ENCODE measurements at regions not wholly inside any gene's neighbourhood (a gene's known extent, or its start where the extent isn't known, plus 50 kb on each side); places are given as distances from the start of the nearest gene placed in this dataset.

GRCh38 chr20:21933526-21933925 is 228.1 kb downstream of the PAX1 start:
- H3K9me3 Mint-ChIP-seq: peaks cover 4% of the 10 kb centered on the region
- POLR2A ChIA-PET: no interaction called here
- H3K4me3 Mint-ChIP-seq: no peak overlapping the region
- CTCF ChIA-PET: no interaction called here
- no peaks in the 10 kb centered on the region for H3K36me3 Mint-ChIP-seq (ENCODE audit: low read depth)
- H3K27me3 Mint-ChIP-seq: no peaks in the 10 kb centered on the region
- no peak for DNase-seq
- no peak overlapping the region for H3K27ac Mint-ChIP-seq
- no peaks in the 10 kb centered on the region for H3K4me1 Mint-ChIP-seq

GRCh38 chr20:21921251-21921650 is 215.8 kb downstream of the PAX1 start:
- no peak for DNase-seq
- peaks cover 13% of the 10 kb centered on the region for H3K9me3 Mint-ChIP-seq
- no peaks in the 10 kb centered on the region for H3K4me1 Mint-ChIP-seq
- ChIA-PET CTCF (no interaction called here), POLR2A (no interaction called here)
- H3K27ac Mint-ChIP-seq: no peak overlapping the region
- H3K36me3 Mint-ChIP-seq (ENCODE audit: low read depth): no peaks in the 10 kb centered on the region
- H3K4me3 Mint-ChIP-seq: no peak overlapping the region
- no peaks in the 10 kb centered on the region for H3K27me3 Mint-ChIP-seq

GRCh38 chr20:21920211-21920610 is 214.7 kb downstream of the PAX1 start:
- Mint-ChIP-seq H3K9me3 (peaks cover 13% of the 10 kb centered on the region), H3K27ac (no peak overlapping the region), H3K4me3 (no peak overlapping the region), H3K27me3 (no peaks in the 10 kb centered on the region), H3K36me3 (ENCODE audit: low read depth) (no peaks in the 10 kb centered on the region), H3K4me1 (no peaks in the 10 kb centered on the region)
- ChIA-PET POLR2A (no interaction called here), CTCF (no interaction called here)
- DNase-seq: no peak

- Mint-ChIP-seq H3K4me1 (no peaks in the 10 kb centered on the region), H3K4me3 (no peak overlapping the region), H3K27ac (no peak overlapping the region), H3K9me3 (peaks cover 10% of the 10 kb centered on the region), H3K36me3 (ENCODE audit: low read depth) (no peaks in the 10 kb centered on the region), H3K27me3 (no peaks in the 10 kb centered on the region)
- DNase-seq: no peak
- POLR2A ChIA-PET: no interaction called here
- CTCF ChIA-PET: no interaction called here
These were observed 212.9 kb downstream of the PAX1 start for GRCh38 chr20:21918398-21918797.

GRCh38 chr20:21902391-21902790 is 196.9 kb downstream of the PAX1 start:
- Mint-ChIP-seq H3K4me1 (no peaks in the 10 kb centered on the region), H3K27me3 (no peaks in the 10 kb centered on the region), H3K27ac (no peak overlapping the region)

GRCh38 chr20:21901470-21902275 is 196.2 kb downstream of the PAX1 start:
- ChIA-PET CTCF (no interaction called here), POLR2A (no interaction called here)
- no peak for DNase-seq
- no peaks in the 10 kb centered on the region for H3K4me1 Mint-ChIP-seq
- no peak overlapping the region for H3K4me3 Mint-ChIP-seq
- H3K36me3 Mint-ChIP-seq (ENCODE audit: low read depth): no peaks in the 10 kb centered on the region
- no peaks in the 10 kb centered on the region for H3K27me3 Mint-ChIP-seq
- no peak overlapping the region for H3K27ac Mint-ChIP-seq
- H3K9me3 Mint-ChIP-seq: peaks cover 4% of the 10 kb centered on the region

More at GRCh38 chr20:21902391-21902790, 196.9 kb downstream of the PAX1 start:
- POLR2A ChIA-PET: no interaction called here
- no peaks in the 10 kb centered on the region for H3K36me3 Mint-ChIP-seq (ENCODE audit: low read depth)
- DNase-seq: no peak
- H3K9me3 Mint-ChIP-seq: peaks cover 4% of the 10 kb centered on the region
- H3K4me3 Mint-ChIP-seq: no peak overlapping the region
- CTCF ChIA-PET: no interaction called here

- no peak for DNase-seq
- Mint-ChIP-seq H3K9me3 (peaks cover 8% of the 10 kb centered on the region), H3K27ac (no peak overlapping the region), H3K27me3 (no peaks in the 10 kb centered on the region), H3K4me1 (no peaks in the 10 kb centered on the region), H3K4me3 (no peak overlapping the region), H3K36me3 (ENCODE audit: low read depth) (no peaks in the 10 kb centered on the region)
- CTCF ChIA-PET: no interaction called here
- POLR2A ChIA-PET: no interaction called here
These were observed 195.0 kb downstream of the PAX1 start for GRCh38 chr20:21900431-21900830.

GRCh38 chr20:21874921-21875320 is 169.5 kb downstream of the PAX1 start:
- no peak overlapping the region for H3K27ac Mint-ChIP-seq
- no peaks in the 10 kb centered on the region for H3K36me3 Mint-ChIP-seq (ENCODE audit: low read depth)
- H3K4me1 Mint-ChIP-seq: no peaks in the 10 kb centered on the region
- ChIA-PET POLR2A (no interaction called here), CTCF (no interaction called here)
- peaks cover 12% of the 10 kb centered on the region for H3K9me3 Mint-ChIP-seq
- no peak overlapping the region for H3K4me3 Mint-ChIP-seq
- H3K27me3 Mint-ChIP-seq: no peaks in the 10 kb centered on the region
- DNase-seq: no peak

- no peaks in the 10 kb centered on the region for H3K4me1 Mint-ChIP-seq
- peaks cover 12% of the 10 kb centered on the region for H3K9me3 Mint-ChIP-seq
- no peak overlapping the region for H3K4me3 Mint-ChIP-seq
- no peak for DNase-seq
- no peak overlapping the region for H3K27ac Mint-ChIP-seq
- no peaks in the 10 kb centered on the region for H3K36me3 Mint-ChIP-seq (ENCODE audit: low read depth)
- ChIA-PET POLR2A (no interaction called here), CTCF (no interaction called here)
- no peaks in the 10 kb centered on the region for H3K27me3 Mint-ChIP-seq
These were observed 168.7 kb downstream of the PAX1 start for GRCh38 chr20:21874127-21874526.

GRCh38 chr20:21873291-21873690 is 167.8 kb downstream of the PAX1 start:
- H3K27me3 Mint-ChIP-seq: no peaks in the 10 kb centered on the region
- no peak overlapping the region for H3K4me3 Mint-ChIP-seq
- DNase-seq: no peak
- POLR2A ChIA-PET: no interaction called here
- H3K36me3 Mint-ChIP-seq (ENCODE audit: low read depth): no peaks in the 10 kb centered on the region
- H3K4me1 Mint-ChIP-seq: no peaks in the 10 kb centered on the region
- peaks cover 12% of the 10 kb centered on the region for H3K9me3 Mint-ChIP-seq
- CTCF ChIA-PET: no interaction called here
- H3K27ac Mint-ChIP-seq: no peak overlapping the region

GRCh38 chr20:21867811-21868210 is 162.3 kb downstream of the PAX1 start:
- no peak for DNase-seq
- Mint-ChIP-seq H3K36me3 (ENCODE audit: low read depth) (no peaks in the 10 kb centered on the region), H3K27ac (no peak overlapping the region), H3K4me3 (no peak overlapping the region), H3K4me1 (no peaks in the 10 kb centered on the region), H3K9me3 (peaks cover 9% of the 10 kb centered on the region), H3K27me3 (no peaks in the 10 kb centered on the region)
- POLR2A ChIA-PET: no interaction called here
- CTCF ChIA-PET: no interaction called here

GRCh38 chr20:21867353-21867752 is 161.9 kb downstream of the PAX1 start:
- ChIA-PET POLR2A (no interaction called here), CTCF (no interaction called here)
- Mint-ChIP-seq H3K36me3 (ENCODE audit: low read depth) (no peaks in the 10 kb centered on the region), H3K27me3 (no peaks in the 10 kb centered on the region), H3K4me3 (no peak overlapping the region), H3K27ac (no peak overlapping the region), H3K4me1 (no peaks in the 10 kb centered on the region), H3K9me3 (peaks cover 5% of the 10 kb centered on the region)
- DNase-seq: no peak

GRCh38 chr20:21862956-21863355 is 157.5 kb downstream of the PAX1 start:
- ChIA-PET POLR2A (no interaction called here), CTCF (no interaction called here)
- Mint-ChIP-seq H3K27ac (no peak overlapping the region), H3K4me1 (no peaks in the 10 kb centered on the region), H3K27me3 (no peaks in the 10 kb centered on the region), H3K9me3 (peaks cover 12% of the 10 kb centered on the region), H3K36me3 (ENCODE audit: low read depth) (no peaks in the 10 kb centered on the region), H3K4me3 (no peak overlapping the region)
- no peak for DNase-seq

- POLR2A ChIA-PET: no interaction called here
- Mint-ChIP-seq H3K36me3 (ENCODE audit: low read depth) (no peaks in the 10 kb centered on the region), H3K27me3 (no peaks in the 10 kb centered on the region), H3K4me3 (no peak overlapping the region), H3K27ac (no peak overlapping the region), H3K4me1 (no peaks in the 10 kb centered on the region), H3K9me3 (peaks cover 14% of the 10 kb centered on the region)
- CTCF ChIA-PET: no interaction called here
- DNase-seq: no peak
These were observed 156.9 kb downstream of the PAX1 start for GRCh38 chr20:21862259-21862946.

Data from activated CD4-positive, alpha-beta T cell treated with anti-CD3 and anti-CD28 coated beads, Interleukin-2, amount 10 ng/mL, durations not matched to agents 7 days and 5 days (primary cell).